ENCODE measurements at regions not wholly inside any gene's neighbourhood (a gene's known extent, or its start where the extent isn't known, plus 50 kb on each side); places are given as distances from the start of the nearest gene placed in this dataset.

DNA sequence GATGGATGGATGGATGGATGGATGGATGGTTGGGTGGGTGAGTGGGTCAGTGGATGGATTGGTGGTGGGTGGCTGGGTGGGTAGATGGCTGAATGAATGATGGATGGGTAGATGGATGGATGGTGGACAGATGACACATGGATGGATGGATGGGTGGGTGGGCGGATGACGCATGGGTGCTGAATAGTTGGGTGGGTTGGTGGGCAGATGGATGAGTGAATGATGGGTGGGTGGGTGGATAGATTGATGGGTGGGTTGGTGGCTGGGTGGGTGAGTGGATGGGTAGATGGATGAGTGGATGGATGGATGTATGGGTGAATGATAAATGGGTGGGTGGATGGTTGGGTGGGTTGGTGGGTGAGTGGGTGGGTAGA lies 69.9 kb upstream of the NKX1-1 start:
- DNase-seq (ENCODE audit: low spot score): no peak

- no peak for DNase-seq (ENCODE audit: low spot score)
Observed at GRCh38 chr4:1475277-1476139, 69.3 kb upstream of the NKX1-1 start.

DNA sequence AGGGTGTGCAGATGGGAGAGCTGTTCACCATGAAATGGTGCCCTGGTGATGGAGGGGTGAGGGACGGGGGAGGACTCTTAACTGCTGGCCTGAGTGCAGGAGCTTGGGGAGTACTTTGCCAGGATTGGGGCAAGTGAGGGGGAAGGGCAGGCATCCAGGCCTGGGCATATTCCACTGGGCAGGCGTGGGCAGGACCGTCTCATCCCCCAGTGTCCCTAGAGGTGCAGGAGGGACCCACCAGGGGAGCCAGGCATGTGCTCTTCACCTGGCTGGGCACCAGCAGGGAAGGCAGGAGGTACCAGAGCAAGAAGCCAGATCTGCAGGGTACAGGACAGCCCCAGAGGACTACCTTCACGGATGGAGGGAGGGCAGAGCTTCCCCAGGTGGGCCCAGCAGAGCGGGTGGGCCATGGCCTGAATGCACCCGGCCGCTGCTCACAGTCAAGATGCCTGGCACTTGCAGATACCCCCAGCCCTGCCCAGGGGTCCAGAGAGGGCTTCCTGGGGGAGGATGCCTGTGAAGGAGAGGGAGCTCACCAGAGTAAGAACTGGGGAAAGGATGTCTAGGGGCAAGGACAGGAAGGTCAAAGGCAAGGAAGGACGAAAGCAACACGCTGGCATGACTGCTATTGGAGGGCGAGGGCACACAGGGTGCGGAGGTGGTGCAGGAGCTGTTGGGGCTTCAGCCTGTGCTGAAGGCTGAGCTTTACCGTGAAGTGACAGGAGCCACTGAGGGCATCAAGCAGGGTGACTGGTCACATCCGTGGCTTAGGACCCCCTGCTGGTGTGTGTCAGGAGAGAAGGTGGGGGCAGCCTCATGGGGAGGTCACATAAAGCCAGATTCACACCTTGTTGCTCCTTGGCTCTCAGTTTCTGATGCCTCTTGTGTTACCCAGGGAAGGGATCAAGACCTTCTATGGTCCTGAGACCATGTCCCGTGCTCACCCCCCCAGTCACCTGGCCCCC lies 68.2 kb upstream of the NKX1-1 start:
- DNase-seq (ENCODE audit: low spot score): no peak

DNA sequence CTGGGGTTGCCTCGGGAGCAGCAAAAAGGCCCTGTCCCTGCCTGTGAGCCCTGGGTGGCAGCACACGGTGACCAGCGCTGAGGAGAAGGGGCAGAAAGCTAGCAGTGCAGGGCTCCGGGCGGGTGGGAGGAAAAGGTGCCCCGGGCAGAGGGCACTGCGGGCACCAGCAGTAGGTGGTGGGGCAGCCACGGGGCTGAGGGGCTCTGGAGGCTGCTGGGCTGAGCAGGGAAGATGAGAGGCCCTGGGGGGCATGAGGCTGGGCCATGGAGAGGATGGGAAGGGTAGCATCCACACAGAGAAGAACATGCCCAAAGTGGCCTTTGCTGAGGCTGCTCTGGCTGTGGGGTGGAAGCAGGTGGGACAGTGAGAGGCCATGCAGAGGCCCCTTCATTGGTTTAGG lies 67.5 kb upstream of the NKX1-1 start:
- no peak for DNase-seq (ENCODE audit: low spot score)

- DNase-seq (ENCODE audit: low spot score): no peak
Observed at GRCh38 chr4:1472911-1473518, 66.8 kb upstream of the NKX1-1 start.

DNA sequence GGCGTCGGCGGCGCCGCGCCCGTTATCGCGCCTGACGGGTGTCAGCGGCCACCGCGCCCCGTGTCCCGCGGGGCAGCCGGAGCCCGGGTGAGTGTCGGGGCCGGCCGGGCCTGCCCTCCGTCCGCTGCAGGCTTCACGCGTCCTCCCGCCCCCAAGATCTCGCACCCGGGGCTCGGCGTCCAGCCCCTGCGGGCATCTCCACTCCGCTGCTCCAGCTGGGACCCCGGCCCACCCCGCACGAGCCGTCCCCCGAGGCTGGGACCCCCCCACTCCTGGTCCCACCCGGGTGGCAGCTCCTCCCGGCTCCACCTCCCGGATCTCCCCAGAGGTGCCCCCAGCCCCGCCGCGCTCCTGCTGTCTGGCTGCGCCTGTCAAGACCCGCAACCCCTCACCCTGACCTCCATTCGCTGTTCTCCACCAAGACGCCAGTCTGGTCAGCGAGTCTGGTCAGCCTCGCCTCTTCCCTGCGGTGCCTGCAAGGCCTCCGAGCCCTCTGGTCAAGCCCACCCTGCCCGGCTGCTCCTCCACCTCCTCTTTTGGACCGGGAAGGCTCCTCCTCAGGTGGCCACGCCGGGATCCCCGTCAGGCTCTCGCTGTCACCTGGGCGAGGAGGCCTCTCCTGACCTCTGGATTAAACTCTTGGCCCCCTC lies 66.0 kb upstream of the NKX1-1 start:
- DNase-seq (ENCODE audit: low spot score): no peak

DNA sequence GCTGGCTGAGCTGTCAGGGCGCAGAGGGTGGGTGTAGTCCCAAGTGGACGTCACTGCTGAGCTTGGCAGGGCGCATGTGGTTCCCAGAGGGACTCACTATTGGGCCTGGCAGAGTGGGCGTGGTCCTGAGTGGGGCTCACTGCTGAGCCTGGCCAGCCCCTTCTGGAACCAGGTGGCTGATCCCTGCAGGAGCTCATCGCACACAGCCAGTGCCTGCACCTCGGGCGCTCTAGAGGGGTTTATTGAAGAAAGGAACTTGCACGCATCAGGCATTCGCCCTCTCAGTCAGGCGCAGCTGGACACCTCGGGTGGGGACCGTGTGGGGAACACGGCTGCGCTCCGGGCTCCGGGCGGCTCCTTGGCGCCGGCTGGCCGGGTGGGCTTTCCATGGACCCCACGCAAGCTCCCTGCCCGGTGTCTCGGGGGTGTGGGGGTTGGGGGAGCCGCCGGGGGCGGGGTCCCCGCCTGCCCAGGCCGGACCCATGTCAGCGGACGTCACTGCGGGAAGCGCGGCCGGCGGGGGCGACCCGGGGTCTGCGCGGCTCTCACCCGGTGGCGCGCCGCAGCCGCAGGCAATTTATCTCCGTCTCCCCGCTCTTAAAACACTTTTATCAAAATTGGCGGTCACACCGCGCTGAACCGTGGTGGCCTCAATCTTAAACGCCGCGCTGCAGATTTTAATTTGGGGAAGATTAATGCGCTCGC lies 65.4 kb upstream of the NKX1-1 start:
- no peak for DNase-seq (ENCODE audit: low spot score)

DNA sequence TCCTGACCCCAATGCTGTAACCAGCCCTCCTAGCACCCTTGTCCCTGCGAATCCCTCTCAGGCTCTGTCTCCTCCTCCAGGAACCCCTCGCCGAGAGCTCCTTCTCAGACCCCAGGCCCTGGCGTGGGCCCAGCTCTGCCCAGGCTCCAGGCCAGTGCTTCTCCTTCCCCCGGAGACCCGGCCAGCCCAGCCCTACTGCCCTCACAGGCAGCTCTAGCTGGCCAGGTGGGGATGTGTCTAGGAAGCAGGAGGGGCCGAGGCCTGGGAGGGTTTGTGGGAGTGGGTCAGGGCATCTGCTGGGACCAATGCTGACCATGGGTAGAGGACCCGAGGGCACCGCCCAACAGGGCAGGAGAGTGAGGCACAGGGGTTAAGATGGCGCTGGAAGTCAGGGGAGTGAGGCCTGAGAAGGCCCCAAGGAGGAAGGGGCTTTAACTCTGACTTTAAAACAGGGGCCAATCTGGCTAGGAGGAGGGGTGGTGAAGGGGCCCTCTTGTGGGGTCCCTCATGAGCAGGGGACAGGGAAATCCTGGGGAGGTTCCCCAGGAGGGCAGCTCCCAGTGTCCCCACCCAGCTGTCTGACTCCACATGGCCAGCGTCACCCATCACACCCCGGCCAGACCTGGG lies 64.7 kb upstream of the NKX1-1 start:
- no peak for DNase-seq (ENCODE audit: low spot score)

- DNase-seq (ENCODE audit: low spot score): no peak
Observed at GRCh38 chr4:1470393-1470670, 64.1 kb upstream of the NKX1-1 start.

DNA sequence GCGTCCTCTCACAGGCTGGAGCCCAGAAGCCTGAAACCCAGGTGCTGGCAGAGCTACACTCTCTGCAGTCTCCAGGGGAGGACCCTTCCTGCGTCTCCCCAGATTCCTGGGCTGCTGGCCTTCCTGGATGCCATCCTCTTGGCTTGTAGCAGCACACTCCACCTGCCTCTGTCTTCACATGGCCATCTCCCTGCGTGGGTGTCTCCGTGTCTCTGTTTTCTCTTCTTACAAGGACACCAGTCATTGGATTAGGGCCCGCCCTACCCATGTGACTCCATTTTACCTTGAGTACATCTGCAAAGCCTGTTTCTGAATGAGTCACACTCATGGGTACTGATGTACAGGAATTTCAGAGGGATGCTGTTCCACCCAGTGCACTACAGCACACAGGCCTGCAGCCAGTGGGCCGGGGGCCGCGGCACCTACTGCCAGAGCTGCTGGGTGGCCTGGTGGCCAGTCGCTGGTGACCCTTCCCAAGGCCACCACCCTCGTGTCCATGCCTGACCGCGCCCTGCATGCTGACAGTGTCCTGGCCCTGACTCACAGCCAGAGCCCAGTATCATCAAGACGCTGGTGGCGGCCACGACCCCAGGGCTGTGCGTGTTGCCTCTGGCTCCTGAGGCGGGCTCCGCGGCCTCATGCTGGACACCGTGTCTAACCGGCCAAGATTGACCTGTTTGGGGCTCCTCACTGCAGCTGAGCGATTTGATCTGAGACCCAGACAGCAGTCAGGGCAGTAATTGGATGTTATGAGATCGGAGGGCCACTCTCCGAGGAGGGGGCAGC lies 63.6 kb upstream of the NKX1-1 start:
- DNase-seq (ENCODE audit: low spot score): no peak

- DNase-seq (ENCODE audit: low spot score): no peak
Observed at GRCh38 chr4:1469043-1469442, 62.8 kb upstream of the NKX1-1 start.

DNA sequence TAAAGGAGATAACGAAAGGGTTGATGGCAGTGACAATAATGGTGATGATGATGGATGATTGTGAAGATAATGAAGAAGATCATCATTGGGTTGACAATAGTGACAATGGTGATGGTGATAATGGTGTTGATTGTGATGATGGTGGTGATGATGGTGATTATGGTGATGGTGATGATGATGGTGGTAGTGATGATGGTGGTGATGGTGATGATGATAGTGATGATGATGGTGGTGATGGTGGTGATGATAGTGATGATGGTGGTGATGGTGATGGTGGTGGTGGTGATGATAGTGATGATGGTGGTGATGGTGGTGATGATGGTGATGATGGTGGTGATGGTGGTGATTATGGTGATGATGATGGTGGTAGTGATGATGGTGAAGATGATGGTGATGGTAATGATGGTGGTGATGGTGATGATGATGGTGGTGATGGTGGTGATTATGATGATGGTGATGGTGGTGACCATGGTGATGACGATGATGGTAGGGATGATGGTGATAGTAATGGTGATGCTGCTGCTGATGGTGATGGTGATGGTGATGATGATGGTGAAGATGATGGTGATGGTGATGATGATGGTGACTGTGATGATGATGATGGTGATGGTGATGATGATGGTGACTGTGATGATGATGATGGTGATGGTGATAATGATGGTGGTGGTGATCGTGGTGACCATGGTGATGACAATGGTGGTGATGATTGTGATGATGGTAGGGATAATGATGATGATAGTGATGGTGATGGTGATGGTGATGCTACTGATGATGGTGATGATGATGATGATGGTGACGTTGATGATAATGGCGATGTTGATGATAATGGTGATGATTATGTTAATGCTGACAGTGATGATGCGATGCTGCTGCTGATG lies 61.6 kb upstream of the NKX1-1 start:
- no peak for DNase-seq (ENCODE audit: low spot score)

GRCh38 chr4:1466863-1467165 lies 60.6 kb upstream of the NKX1-1 start:
- no peak for DNase-seq (ENCODE audit: low spot score)

GRCh38 chr4:1466034-1466862 lies 60.0 kb upstream of the NKX1-1 start:
- DNase-seq (ENCODE audit: low spot score): no peak

DNA sequence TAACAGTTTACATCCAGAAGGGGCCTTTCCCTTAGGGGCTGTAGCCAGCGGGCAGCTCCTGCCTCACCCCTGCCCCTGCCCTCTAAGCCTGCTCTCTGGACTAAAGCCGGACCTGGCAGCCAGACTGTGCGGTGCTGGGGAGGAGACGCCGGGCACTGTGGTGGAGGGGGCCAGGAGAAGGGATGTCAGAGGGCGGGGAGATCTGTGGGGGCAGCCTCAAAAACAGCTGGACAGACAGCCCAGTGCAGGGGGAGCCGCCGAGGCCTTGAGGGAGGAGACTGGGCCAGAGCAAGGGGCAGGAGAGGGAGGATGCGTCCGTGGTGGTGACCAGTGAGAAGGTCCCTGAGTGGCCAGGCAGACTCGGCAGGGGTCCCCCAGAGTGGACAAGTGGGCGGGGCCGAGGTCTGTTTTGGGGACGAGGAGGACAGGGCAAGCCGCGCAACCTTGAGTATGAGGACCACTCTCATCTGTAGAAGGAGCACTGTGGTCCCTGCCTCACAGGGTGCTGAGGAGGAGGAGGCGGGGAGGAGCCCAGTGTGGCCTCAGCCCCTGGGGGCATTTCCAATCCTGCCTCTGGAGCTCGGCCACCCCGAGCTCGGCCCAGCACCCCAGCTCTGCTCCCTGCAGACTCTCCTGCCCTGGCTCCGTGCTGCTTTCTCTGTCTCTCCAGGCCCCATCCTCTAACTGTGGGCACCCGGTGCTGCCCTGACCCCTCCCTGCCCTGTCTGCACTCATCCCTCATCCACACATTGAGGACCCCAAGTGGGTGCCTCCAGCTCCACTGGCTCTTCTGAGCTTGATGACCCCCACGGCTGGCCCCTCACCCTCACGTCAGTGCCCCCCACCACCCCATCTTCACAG lies 59.2 kb upstream of the NKX1-1 start:
- no peak for DNase-seq (ENCODE audit: low spot score)

DNA sequence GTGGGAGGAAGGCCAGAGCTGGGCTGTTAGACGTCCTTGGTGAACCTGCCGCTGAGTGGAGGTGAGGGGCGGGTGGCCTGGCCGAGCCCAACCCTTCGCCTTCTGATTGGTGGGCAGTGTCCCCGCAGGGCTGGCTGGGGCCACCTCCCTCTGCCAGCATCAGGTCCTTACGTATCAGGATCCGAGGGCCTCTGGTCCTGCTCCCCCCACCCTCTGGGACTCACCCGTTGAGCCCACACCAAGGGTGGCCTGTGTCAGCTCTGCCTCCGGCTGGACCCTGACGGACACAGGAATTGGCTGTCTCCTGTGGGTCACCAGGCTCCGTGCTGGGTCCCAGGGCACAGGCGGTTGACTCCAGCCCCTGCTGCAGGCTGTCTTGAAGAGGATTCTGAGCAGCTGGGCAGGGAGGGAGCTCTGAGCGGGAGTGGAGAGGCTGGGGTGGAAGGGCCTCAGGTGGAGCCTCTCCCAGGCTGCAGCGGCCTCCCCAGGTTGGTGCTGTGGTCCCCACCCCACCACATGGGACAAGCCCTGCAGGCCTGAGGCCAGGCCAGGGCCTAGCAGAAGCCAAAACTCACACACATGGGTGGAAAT lies 58.4 kb upstream of the NKX1-1 start:
- no peak for DNase-seq (ENCODE audit: low spot score)

GRCh38 chr4:1463927-1464540 lies 57.8 kb upstream of the NKX1-1 start:
- no peak for DNase-seq (ENCODE audit: low spot score)
